GM19025 (cell line): ENCODE measurements at regions not wholly inside any gene's neighbourhood (a gene's known extent, or its start where the extent isn't known, plus 50 kb on each side); places are given as distances from the start of the nearest gene placed in this dataset.
"Not testable (repeated sequence)": the region's sequence is repeated elsewhere in the genome, so short reads cannot be mapped to it uniquely, and the experiment has no call there.

ENCODE experiments used
- ATAC-seq: cut with Tn5 transposase; IDR thresholded peaks from one replicate; pipeline ENCODE4 v1.9.1; 2021; ENCODE audit warnings: mild to moderate bottlenecking, low read depth, moderate library complexity; ENCODE audit not compliant: unreplicated experiment

GRCh38 chr11:19420868-19421533 lies 180.3 kb upstream of the E2F8 start:
- no peak for ATAC-seq

- ATAC-seq: no peak
Observed at GRCh38 chr11:19419808-19420207, 179.1 kb upstream of the E2F8 start.

GRCh38 chr11:19419021-19419750 lies 178.4 kb upstream of the E2F8 start:
- ATAC-seq: no peak

GRCh38 chr11:19418221-19418620 lies 177.5 kb upstream of the E2F8 start:
- ATAC-seq: no peak

GRCh38 chr11:19412070-19412469 lies 171.3 kb upstream of the E2F8 start:
- not testable (repeated sequence) for ATAC-seq

GRCh38 chr11:19410032-19410431 lies 169.3 kb upstream of the E2F8 start:
- ATAC-seq: peak; percentile 78

GRCh38 chr11:19409307-19409706 lies 168.6 kb upstream of the E2F8 start:
- no peak for ATAC-seq

GRCh38 chr11:19407677-19408270 lies 167.0 kb upstream of the E2F8 start:
- ATAC-seq: no peak

GRCh38 chr11:19405966-19406365 lies 165.2 kb upstream of the E2F8 start:
- ATAC-seq: no peak

- ATAC-seq: no peak
Observed at GRCh38 chr11:19404787-19405186, 164.0 kb upstream of the E2F8 start.

GRCh38 chr11:19403196-19403895 lies 162.6 kb upstream of the E2F8 start:
- ATAC-seq: no peak

GRCh38 chr11:19400296-19400695 lies 159.6 kb upstream of the E2F8 start:
- ATAC-seq: no peak

- ATAC-seq: no peak
Observed at GRCh38 chr11:19398772-19399527, 158.2 kb upstream of the E2F8 start.

- no peak for ATAC-seq
Observed at GRCh38 chr11:19398273-19398672, 157.5 kb upstream of the E2F8 start.

GRCh38 chr11:19395050-19395449 lies 154.3 kb upstream of the E2F8 start:
- no peak for ATAC-seq

- peak; percentile 89 for ATAC-seq
Observed at GRCh38 chr11:19394525-19395016, 153.8 kb upstream of the E2F8 start.

GRCh38 chr11:19393941-19394340 lies 153.2 kb upstream of the E2F8 start:
- no peak for ATAC-seq

GRCh38 chr11:19392847-19393518 lies 152.2 kb upstream of the E2F8 start:
- no peak for ATAC-seq

GRCh38 chr11:19392321-19392720 lies 151.6 kb upstream of the E2F8 start:
- no peak for ATAC-seq

- ATAC-seq: no peak
Observed at GRCh38 chr11:19391652-19392051, 150.9 kb upstream of the E2F8 start.
